ENCODE measurements at regions not wholly inside any gene's neighbourhood (a gene's known extent, or its start where the extent isn't known, plus 50 kb on each side); places are given as distances from the start of the nearest gene placed in this dataset.

DNA sequence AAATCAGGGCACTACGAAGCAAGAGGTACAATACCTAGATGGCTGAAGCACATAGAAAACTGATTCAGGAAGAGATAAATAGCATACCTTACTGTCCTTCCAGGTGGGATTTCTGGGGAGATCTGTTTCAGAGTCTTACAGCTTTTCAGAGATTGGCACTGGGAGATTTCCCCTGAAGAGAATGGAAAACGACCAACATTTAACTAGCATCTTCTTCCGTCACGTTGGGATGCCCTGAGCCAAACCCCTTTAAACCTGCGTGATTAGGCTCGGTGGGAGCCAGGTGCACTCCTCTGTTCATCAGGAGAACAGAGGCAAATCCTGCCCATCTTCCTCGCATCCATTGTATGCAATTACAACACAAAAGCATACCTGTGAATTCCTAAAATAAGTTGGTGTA lies 614.5 kb downstream of the HDGFL1 start:
- H3K4me1 Mint-ChIP-seq = no peaks in the 10 kb centered on the region
- no peak overlapping the region for H3K27ac Mint-ChIP-seq
- no peaks in the 10 kb centered on the region for H3K27me3 Mint-ChIP-seq
- H3K9me3 Mint-ChIP-seq = no peaks in the 10 kb centered on the region
- no peak overlapping the region for H3K4me3 Mint-ChIP-seq
- H3K36me3 Mint-ChIP-seq = no peaks in the 10 kb centered on the region
- no peak for DNase-seq

DNA sequence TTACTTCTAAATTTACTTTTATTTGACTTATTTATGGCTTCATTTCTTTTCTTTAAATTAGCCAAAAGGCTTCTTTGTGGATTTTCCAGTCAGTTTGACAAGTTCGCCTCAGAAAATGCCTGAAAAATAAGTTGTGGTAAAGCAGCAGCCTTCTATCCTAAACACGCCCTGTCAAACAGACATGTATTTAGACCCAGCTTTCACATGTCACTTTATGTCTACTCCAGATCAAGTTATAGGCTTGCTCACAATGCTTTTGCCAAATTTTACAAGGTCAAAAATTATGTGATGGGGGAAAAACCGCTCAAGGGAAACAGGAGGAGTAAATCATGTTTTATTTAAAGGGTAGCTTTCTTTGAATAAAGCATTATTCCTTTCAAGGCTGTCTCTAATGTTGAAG lies 615.0 kb downstream of the HDGFL1 start:
- no peak for DNase-seq
- H3K27ac Mint-ChIP-seq = no peak overlapping the region
- H3K4me1 Mint-ChIP-seq = no peaks in the 10 kb centered on the region
- H3K27me3 Mint-ChIP-seq = no peaks in the 10 kb centered on the region
- no peak overlapping the region for H3K4me3 Mint-ChIP-seq
- H3K9me3 Mint-ChIP-seq = no peaks in the 10 kb centered on the region
- no peaks in the 10 kb centered on the region for H3K36me3 Mint-ChIP-seq

DNA sequence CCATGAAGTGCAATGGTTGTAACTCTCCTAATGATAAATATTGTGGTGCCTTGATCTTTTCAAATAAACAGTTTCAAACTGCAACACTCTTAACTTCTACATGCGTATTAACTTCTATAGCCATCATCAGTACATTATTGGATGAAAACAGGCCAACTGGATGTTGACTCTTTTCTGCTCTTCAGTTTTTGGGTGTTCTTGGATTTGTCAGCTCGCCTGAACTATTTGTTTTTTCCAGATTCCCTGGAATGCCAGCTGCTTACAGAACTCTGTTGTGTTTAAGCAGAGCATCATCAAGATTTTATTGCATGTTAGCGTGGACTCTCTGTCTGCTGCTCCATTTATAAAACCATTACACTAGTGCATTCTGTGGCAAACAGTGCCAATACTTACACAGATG lies 626.1 kb downstream of the HDGFL1 start:
- no peaks in the 10 kb centered on the region for H3K36me3 Mint-ChIP-seq
- H3K9me3 Mint-ChIP-seq = no peaks in the 10 kb centered on the region
- no peak overlapping the region for H3K4me3 Mint-ChIP-seq
- no peaks in the 10 kb centered on the region for H3K4me1 Mint-ChIP-seq
- no peak for DNase-seq
- no peaks in the 10 kb centered on the region for H3K27me3 Mint-ChIP-seq
- H3K27ac Mint-ChIP-seq = no peak overlapping the region

GRCh38 chr6:23199541-23199940 lies 630.2 kb downstream of the HDGFL1 start:
- no peak overlapping the region for H3K4me3 Mint-ChIP-seq
- H3K27ac Mint-ChIP-seq = no peak overlapping the region
- no peak for DNase-seq
- no peaks in the 10 kb centered on the region for H3K9me3 Mint-ChIP-seq
- no peaks in the 10 kb centered on the region for H3K36me3 Mint-ChIP-seq
- no peaks in the 10 kb centered on the region for H3K27me3 Mint-ChIP-seq
- H3K4me1 Mint-ChIP-seq = no peaks in the 10 kb centered on the region

- Mint-ChIP-seq H3K4me3 (no peak overlapping the region), H3K27me3 (no peaks in the 10 kb centered on the region), H3K4me1 (no peaks in the 10 kb centered on the region), H3K27ac (no peak overlapping the region), H3K36me3 (no peaks in the 10 kb centered on the region), H3K9me3 (peaks cover 1% of the 10 kb centered on the region)
- DNase-seq = no peak
Observed at GRCh38 chr6:23200946-23201345, 631.6 kb downstream of the HDGFL1 start.

- H3K27ac Mint-ChIP-seq = no peak overlapping the region
- H3K36me3 Mint-ChIP-seq = no peaks in the 10 kb centered on the region
- H3K4me3 Mint-ChIP-seq = no peak overlapping the region
- no peaks in the 10 kb centered on the region for H3K27me3 Mint-ChIP-seq
- H3K9me3 Mint-ChIP-seq = peaks cover 3% of the 10 kb centered on the region
- no peak for DNase-seq
- no peaks in the 10 kb centered on the region for H3K4me1 Mint-ChIP-seq
Observed at GRCh38 chr6:23202207-23202606, 632.8 kb downstream of the HDGFL1 start.

GRCh38 chr6:23212398-23212797 lies 643.0 kb downstream of the HDGFL1 start:
- no peaks in the 10 kb centered on the region for H3K4me1 Mint-ChIP-seq
- DNase-seq = no peak
- H3K36me3 Mint-ChIP-seq = no peaks in the 10 kb centered on the region
- no peaks in the 10 kb centered on the region for H3K27me3 Mint-ChIP-seq
- no peak overlapping the region for H3K4me3 Mint-ChIP-seq
- peaks cover 15% of the 10 kb centered on the region for H3K9me3 Mint-ChIP-seq
- no peak overlapping the region for H3K27ac Mint-ChIP-seq

DNA sequence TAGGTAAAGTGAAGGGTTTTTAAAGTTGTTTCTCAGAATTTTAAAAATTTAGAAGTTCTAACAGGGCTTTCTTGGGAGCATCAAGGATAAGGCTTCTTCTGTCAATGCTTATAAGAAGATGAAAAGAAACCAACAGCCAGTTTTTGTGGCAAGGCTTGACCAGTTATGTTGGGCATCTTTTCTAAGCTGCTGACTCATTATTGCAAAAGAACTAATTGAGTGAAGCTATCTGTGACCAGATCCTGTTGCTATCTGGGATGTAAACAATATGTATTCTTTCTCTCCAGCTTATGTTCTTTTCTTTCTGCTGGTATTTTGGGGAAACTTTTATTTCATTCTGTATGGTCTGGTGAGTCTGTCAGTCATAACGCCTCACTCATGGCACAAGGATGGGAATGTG lies 643.8 kb downstream of the HDGFL1 start:
- H3K27ac Mint-ChIP-seq = no peak overlapping the region
- DNase-seq = no peak
- no peaks in the 10 kb centered on the region for H3K4me1 Mint-ChIP-seq
- H3K4me3 Mint-ChIP-seq = no peak overlapping the region
- H3K9me3 Mint-ChIP-seq = peaks cover 14% of the 10 kb centered on the region
- H3K36me3 Mint-ChIP-seq = no peaks in the 10 kb centered on the region
- no peaks in the 10 kb centered on the region for H3K27me3 Mint-ChIP-seq

GRCh38 chr6:23213651-23214050 lies 644.3 kb downstream of the HDGFL1 start:
- H3K4me3 Mint-ChIP-seq = no peak overlapping the region

DNA sequence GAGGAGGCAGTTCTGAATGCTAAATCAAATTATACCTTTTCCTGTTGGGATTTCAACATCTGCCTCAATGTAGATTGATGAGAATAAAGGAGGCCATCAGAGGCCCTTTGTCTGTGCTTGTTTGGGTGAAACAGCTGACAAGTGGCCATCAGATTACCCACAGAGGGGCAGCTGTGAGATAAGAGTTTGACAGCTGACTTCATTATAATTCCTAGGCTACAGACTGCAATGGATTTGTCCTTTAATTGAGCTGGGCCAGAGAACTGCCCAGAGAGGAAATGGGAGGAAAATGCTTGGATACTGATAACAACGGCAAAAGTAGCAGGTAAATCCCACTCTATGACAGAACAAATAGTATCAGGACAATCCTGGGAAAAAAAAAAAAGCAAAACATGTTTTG lies 649.4 kb downstream of the HDGFL1 start:
- no peaks in the 10 kb centered on the region for H3K27me3 Mint-ChIP-seq
- H3K27ac Mint-ChIP-seq = no peak overlapping the region
- H3K36me3 Mint-ChIP-seq = no peaks in the 10 kb centered on the region
- no peak overlapping the region for H3K4me3 Mint-ChIP-seq
- DNase-seq = no peak
- no peaks in the 10 kb centered on the region for H3K4me1 Mint-ChIP-seq
- peaks cover 3% of the 10 kb centered on the region for H3K9me3 Mint-ChIP-seq

More at GRCh38 chr6:23213651-23214050, 644.3 kb downstream of the HDGFL1 start:
- no peaks in the 10 kb centered on the region for H3K4me1 Mint-ChIP-seq
- DNase-seq = no peak
- H3K27ac Mint-ChIP-seq = no peak overlapping the region
- no peaks in the 10 kb centered on the region for H3K36me3 Mint-ChIP-seq
- peaks cover 9% of the 10 kb centered on the region for H3K9me3 Mint-ChIP-seq
- H3K27me3 Mint-ChIP-seq = no peaks in the 10 kb centered on the region

- Mint-ChIP-seq H3K9me3 (peaks cover 10% of the 10 kb centered on the region), H3K27me3 (no peaks in the 10 kb centered on the region), H3K27ac (no peak overlapping the region), H3K4me3 (no peak overlapping the region), H3K36me3 (no peaks in the 10 kb centered on the region), H3K4me1 (no peaks in the 10 kb centered on the region)
- no peak for DNase-seq
Observed at GRCh38 chr6:23222724-23223123, 653.4 kb downstream of the HDGFL1 start.

DNA sequence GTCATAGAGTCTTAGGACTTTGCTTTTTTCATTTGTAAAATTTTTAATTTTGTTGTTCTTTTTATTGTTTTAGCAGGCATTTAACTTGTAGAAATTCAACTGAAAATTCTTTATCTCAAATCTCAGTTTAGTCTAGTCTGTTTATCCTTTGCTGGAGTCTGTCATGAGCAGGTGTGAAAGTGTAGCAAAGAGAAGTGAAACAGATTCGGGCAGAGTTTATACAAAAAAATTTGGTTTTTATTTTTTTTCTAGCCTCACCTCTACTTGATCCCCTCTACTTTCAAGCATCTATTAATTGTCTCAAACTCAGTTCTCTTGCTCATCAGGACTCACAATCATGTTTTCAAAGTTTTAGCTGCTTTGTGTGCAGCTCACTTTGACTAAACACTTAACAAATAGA lies 655.2 kb downstream of the HDGFL1 start:
- Mint-ChIP-seq H3K36me3 (no peaks in the 10 kb centered on the region), H3K4me3 (no peak overlapping the region), H3K27me3 (no peaks in the 10 kb centered on the region), H3K4me1 (no peaks in the 10 kb centered on the region), H3K27ac (no peak overlapping the region), H3K9me3 (peaks cover 10% of the 10 kb centered on the region)
- no peak for DNase-seq

- Mint-ChIP-seq H3K27ac (no peak overlapping the region), H3K36me3 (no peaks in the 10 kb centered on the region), H3K4me1 (no peaks in the 10 kb centered on the region), H3K4me3 (no peak overlapping the region), H3K9me3 (peaks cover 7% of the 10 kb centered on the region), H3K27me3 (no peaks in the 10 kb centered on the region)
- DNase-seq = no peak
Observed at GRCh38 chr6:23228439-23229024, 659.2 kb downstream of the HDGFL1 start.

DNA sequence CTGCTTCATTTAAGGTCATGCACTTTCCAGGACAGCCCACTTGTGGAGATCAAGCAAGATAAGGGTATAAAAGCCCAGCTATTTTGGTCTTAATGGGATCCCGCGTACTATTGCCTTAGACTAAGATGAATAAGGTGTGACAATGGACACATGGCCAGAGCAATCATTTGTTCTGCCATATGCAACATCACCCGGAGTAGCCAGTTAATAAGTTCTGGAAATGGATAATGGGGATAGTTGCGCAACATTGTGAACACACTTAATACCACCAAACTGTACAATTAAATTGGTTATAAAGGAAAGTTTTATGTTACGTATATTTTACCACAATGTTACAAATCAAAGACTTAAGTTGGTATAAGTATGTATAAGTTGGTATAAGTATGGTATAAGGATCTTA lies 674.5 kb downstream of the HDGFL1 start:
- H3K9me3 Mint-ChIP-seq = no peaks in the 10 kb centered on the region
- H3K27ac Mint-ChIP-seq = no peak overlapping the region
- H3K4me1 Mint-ChIP-seq = no peaks in the 10 kb centered on the region
- no peaks in the 10 kb centered on the region for H3K27me3 Mint-ChIP-seq
- no peaks in the 10 kb centered on the region for H3K36me3 Mint-ChIP-seq
- no peak overlapping the region for H3K4me3 Mint-ChIP-seq
- no peak for DNase-seq

- no peaks in the 10 kb centered on the region for H3K27me3 Mint-ChIP-seq
- no peak overlapping the region for H3K4me3 Mint-ChIP-seq
- H3K36me3 Mint-ChIP-seq = no peaks in the 10 kb centered on the region
- no peaks in the 10 kb centered on the region for H3K4me1 Mint-ChIP-seq
- no peak overlapping the region for H3K27ac Mint-ChIP-seq
- no peaks in the 10 kb centered on the region for H3K9me3 Mint-ChIP-seq
- no peak for DNase-seq
Observed at GRCh38 chr6:23244300-23244699, 674.9 kb downstream of the HDGFL1 start.

DNA sequence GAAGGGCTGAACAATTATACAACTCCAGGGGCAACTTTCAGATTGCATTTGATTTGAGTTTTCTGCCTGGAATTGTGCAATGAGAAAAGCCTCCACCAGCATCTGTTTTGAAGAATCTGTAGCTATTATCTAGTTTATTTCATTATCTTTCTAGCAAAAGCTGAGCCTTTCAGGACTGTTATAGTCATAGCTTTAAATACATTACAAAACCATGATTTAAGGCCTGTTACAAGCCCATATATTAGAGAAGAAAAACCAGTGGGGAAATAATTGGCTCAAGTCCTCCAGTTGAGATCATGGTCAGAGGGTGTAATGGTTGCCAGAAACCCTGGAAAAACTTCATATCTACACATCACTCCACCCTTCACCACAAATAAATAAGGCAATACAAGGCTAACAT lies 676.2 kb downstream of the HDGFL1 start:
- no peak overlapping the region for H3K27ac Mint-ChIP-seq
- H3K4me1 Mint-ChIP-seq = no peaks in the 10 kb centered on the region
- no peaks in the 10 kb centered on the region for H3K36me3 Mint-ChIP-seq
- no peak overlapping the region for H3K4me3 Mint-ChIP-seq
- no peaks in the 10 kb centered on the region for H3K27me3 Mint-ChIP-seq
- H3K9me3 Mint-ChIP-seq = peaks cover under 1% of the 10 kb centered on the region
- DNase-seq = no peak

DNA sequence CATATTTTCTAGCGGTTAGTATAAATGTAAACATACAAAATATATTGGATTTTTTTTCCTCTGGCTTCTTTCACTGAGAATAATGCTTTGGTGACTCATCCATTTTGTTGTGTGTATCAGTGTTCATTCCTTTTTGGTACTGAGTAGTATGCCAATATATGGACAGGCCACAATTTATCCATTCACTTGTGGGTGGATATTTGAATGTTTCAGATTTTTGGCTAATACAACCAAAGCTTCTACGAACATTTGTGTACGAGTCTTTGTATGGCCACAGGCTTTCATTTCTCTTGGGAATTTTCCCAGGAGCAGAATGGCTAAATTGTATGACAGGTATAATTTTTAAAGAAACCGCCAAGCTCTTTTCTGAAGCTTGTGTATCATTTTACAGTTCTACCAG lies 677.5 kb downstream of the HDGFL1 start:
- Mint-ChIP-seq H3K4me1 (no peaks in the 10 kb centered on the region), H3K9me3 (peaks cover 3% of the 10 kb centered on the region), H3K27ac (no peak overlapping the region), H3K36me3 (no peaks in the 10 kb centered on the region), H3K4me3 (no peak overlapping the region), H3K27me3 (no peaks in the 10 kb centered on the region)
- no peak for DNase-seq

All from activated naive CD8-positive, alpha-beta T cell treated with anti-CD3 and anti-CD28 coated beads for 36 hours (primary cell).